MM.1S (cell line): ENCODE measurements at regions not wholly inside any gene's neighbourhood (a gene's known extent, or its start where the extent isn't known, plus 50 kb on each side); places are given as distances from the start of the nearest gene placed in this dataset.

Experiments used
- CTCF ChIP-seq: fragments of 300-600 bp; sonication (generic); IDR thresholded peaks from 2 replicates; pipeline ENCODE4 v1.5.1; 2016; ENCODE audit warnings: antibody characterized with exemption, low read length, mixed read lengths
- EZH2 ChIP-seq: fragments of 300-600 bp; sonication (generic); optimal IDR thresholded peaks from 2 replicates; pipeline ENCODE3; 2017; ENCODE audit warnings: low read depth, mild to moderate bottlenecking, antibody characterized with exemption, low read length, mixed read lengths
- EZH2phosphoT487 ChIP-seq: fragments of 300-600 bp; sonication (generic); IDR thresholded peaks from 2 replicates; pipeline ENCODE4 v1.6.1; 2018; ENCODE audit warnings: antibody characterized with exemption, low read length

GRCh38 chr10:125482637-125483036, 200.3 kb downstream of the TEX36 start:
- no peak for TF ChIP-seq CTCF
- no peak for TF ChIP-seq EZH2
- TF ChIP-seq EZH2phosphoT487: no peak
